K562 (cell line): ENCODE measurements at regions not wholly inside any gene's neighbourhood (a gene's known extent, or its start where the extent isn't known, plus 50 kb on each side); places are given as distances from the start of the nearest gene placed in this dataset.

Experiments used
- ATAC-seq: fragments of 200-7000 bp; cut with Tn5 transposase; 3 replicates; pipeline ENCODE4 v1.9.1; 2020; ENCODE audit warnings: moderate library complexity
- BruUV-seq: library from RNA; stranded (reverse); fragments of 400-500 nt; replicated peaks from 2 replicates; lab custom pipeline; 2021; lab: Mats Ljungman, UMichigan
- CTCF ChIA-PET: fragments of 300-600 bp; formaldehyde crosslinking; extraction: SDS; loops from one replicate; lab custom pipeline; 2021; ENCODE audit warnings: low intra/inter-chr PET ratio; lab: Yijun Ruan, JAX
- POLR2A ChIA-PET: fragments of 300-600, 350-650 bp; sonication (Branson Sonifier 250); formaldehyde crosslinking; extraction: SDS; loops from one replicate; lab custom pipeline; 2021; ENCODE audit warnings: antibody characterized with exemption, inconsistent platforms; lab: Yijun Ruan, JAX
- DNase-seq, 4 experiments: peaks; one replicate each; pipeline versions ENCODE4 v3.0.0 to v3.0.0-alpha.2; 2011 to 2018; ENCODE audit warnings: low spot score in 3 of 4, mixed read lengths in 3 of 4; ENCODE audit errors: extremely low read depth in 1 of 4
- FAIRE-seq: peaks from 2 replicates; lab custom pipeline; 2011; peaks lifted over from hg19 to GRCh38; lab: Jason Lieb, UNC
- H2AFZ ChIP-seq: 2 replicates; pipeline ENCODE4 v1.6.0; 2011; ENCODE audit warnings: low read depth, low read length, control low read depth, inconsistent platforms
- H3K27ac ChIP-seq: fragments of 200-600 bp; 3 replicates; pipeline ENCODE4 v1.8.0; 2011; ENCODE audit warnings: low read depth, mild to moderate bottlenecking, control low read depth, inconsistent platforms, low read length, moderate library complexity, mixed read lengths; ENCODE audit errors: extremely low read depth
- H3K27me3 ChIP-seq, 2 experiments: fragments of 300-600 bp in 1 of 2; 2 replicates in 1 of 2; 3 replicates in 1 of 2; pipeline versions ENCODE4 v1.6.0 to v1.8.0; 2011; ENCODE audit warnings: inconsistent platforms in 2 of 2, low read length in 2 of 2, mild to moderate bottlenecking in 1 of 2, mixed read lengths in 1 of 2, moderate library complexity in 1 of 2; ENCODE audit not compliant: control insufficient read depth in 2 of 2, insufficient read depth in 2 of 2
- H3K36me3 ChIP-seq: fragments of 300-600 bp; 3 replicates; pipeline ENCODE4 v1.8.0; 2011; ENCODE audit warnings: mild to moderate bottlenecking, low read length, inconsistent platforms; ENCODE audit not compliant: control insufficient read depth, insufficient read depth
- H3K4me1 ChIP-seq, 2 experiments: fragments of 200-600 bp in 1 of 2; replicated peaks in 1 of 2; 2 replicates in 1 of 2; 3 replicates in 1 of 2; pipeline versions ENCODE4 v1.5.1 to v1.8.0; 2011; ENCODE audit warnings: inconsistent platforms in 2 of 2, low read length in 2 of 2, mild to moderate bottlenecking in 1 of 2, mixed read lengths in 1 of 2, moderate library complexity in 1 of 2; ENCODE audit not compliant: control insufficient read depth in 2 of 2, insufficient read depth in 2 of 2
- H3K4me2 ChIP-seq: 2 replicates; pipeline ENCODE4 v1.6.1; 2011; ENCODE audit warnings: low read length, control low read depth, inconsistent platforms, mixed read lengths; ENCODE audit not compliant: insufficient read depth
- H3K4me3 ChIP-seq: fragments of 200-600 bp; sonication (generic), shearing (Covaris generic); 2 replicates; pipeline ENCODE4 v1.5.1; 2016; ENCODE audit warnings: control low read depth, inconsistent platforms
- H3K79me2 ChIP-seq: fragments of 200-600 bp; 3 replicates; pipeline ENCODE4 v1.8.0; 2011; ENCODE audit warnings: low read length, inconsistent platforms; ENCODE audit not compliant: control insufficient read depth, insufficient read depth
- H3K9ac ChIP-seq, 2 experiments: 2 replicates each; pipeline versions ENCODE4 v1.6.0 to v1.6.1; 2011; ENCODE audit warnings: low read depth in 2 of 2, low read length in 2 of 2, control low read depth in 1 of 2, inconsistent platforms in 1 of 2, mild to moderate bottlenecking in 1 of 2, mixed read lengths in 1 of 2; ENCODE audit not compliant: insufficient read depth in 1 of 2
- H3K9me1 ChIP-seq: one replicate; pipeline ENCODE4 v1.6.0; 2011; ENCODE audit warnings: inconsistent platforms, mild to moderate bottlenecking, low read length, moderate library complexity; ENCODE audit not compliant: control insufficient read depth, insufficient read depth
- H3K9me3 ChIP-seq: replicated peaks from 2 replicates; pipeline ENCODE4 v1.5.1; 2011; ENCODE audit warnings: low read depth, low read length, inconsistent platforms; ENCODE audit not compliant: control insufficient read depth, insufficient read depth
- H4K20me1 ChIP-seq: replicated peaks from 2 replicates; pipeline ENCODE4 v1.6.1; 2011; ENCODE audit warnings: low read length, inconsistent platforms, mixed read lengths; ENCODE audit not compliant: control insufficient read depth, insufficient read depth
- ARHGAP35 ChIP-seq: fragments of 450-650 bp; IDR thresholded peaks from 2 replicates; pipeline ENCODE4 v1.6.1; 2018; ENCODE audit not compliant: partially characterized antibody
- ATF7 ChIP-seq: fragments of 450-650 bp; IDR thresholded peaks from 2 replicates; pipeline ENCODE4 v1.7.1; 2014; ENCODE audit warnings: mild to moderate bottlenecking, moderate library complexity
- CBFA2T3 ChIP-seq: fragments of 450-650 bp; IDR thresholded peaks from 2 replicates; pipeline ENCODE4 v1.6.1; 2017
- CBX5 ChIP-seq: IDR thresholded peaks from 2 replicates; pipeline ENCODE4 v1.6.1; 2014; ENCODE audit warnings: low read depth, borderline replicate concordance
- HEY1 ChIP-seq: fragments of 250-450 bp; sonication (Bioruptor Pico); IDR thresholded peaks from 2 replicates; pipeline ENCODE4 v1.5.0; 2020; ENCODE audit warnings: mild to moderate bottlenecking, moderate library complexity, borderline replicate concordance
- HIVEP1 ChIP-seq: fragments of 250-450 bp; sonication (Bioruptor Pico); IDR thresholded peaks from 2 replicates; pipeline ENCODE4 v1.4.0; 2020; ENCODE audit warnings: mild to moderate bottlenecking
- HNRNPLL ChIP-seq: fragments of 200-400 bp; formaldehyde crosslinking; IDR thresholded peaks from 2 replicates; pipeline ENCODE4 v1.6.1; 2017; ENCODE audit warnings: low read length, low read depth, mild to moderate bottlenecking; ENCODE audit not compliant: poor library complexity, severe bottlenecking
- MAFF ChIP-seq: IDR thresholded peaks from 2 replicates; pipeline ENCODE4 v1.6.1; 2012; ENCODE audit warnings: low read length, improper control_type of control experiment
- MAFG ChIP-seq: fragments of 450-650 bp; conservative IDR thresholded peaks from 2 replicates; pipeline ENCODE4 v1.6.1; 2016; ENCODE audit warnings: missing genetic modification characterization, missing compliant biosample characterization
- MCM7 ChIP-seq, 2 experiments: fragments of 450-650 bp; IDR thresholded peaks; 2 replicates each; pipeline ENCODE4 v1.6.1; 2016 to 2018
- NUFIP1 ChIP-seq: fragments of 450-650 bp; IDR thresholded peaks from 2 replicates; pipeline ENCODE4 v1.6.1; 2018; ENCODE audit not compliant: partially characterized antibody
- PYGO2 ChIP-seq: fragments of 450-650 bp; IDR thresholded peaks from 2 replicates; pipeline ENCODE4 v1.6.1; 2016; ENCODE audit warnings: mild to moderate bottlenecking, missing genetic modification characterization, moderate library complexity, missing compliant biosample characterization
- ZNF12 ChIP-seq: sonication (generic); formaldehyde crosslinking; IDR thresholded peaks from 2 replicates; pipeline ENCODE4 v1.4.0; 2020; ENCODE audit warnings: mild to moderate bottlenecking, missing genetic modification reagents
- ZNF592 ChIP-seq: fragments of 450-650 bp; IDR thresholded peaks from 2 replicates; pipeline ENCODE4 v1.6.1; 2017; ENCODE audit warnings: antibody characterized with exemption, mild to moderate bottlenecking
- WGBS: fragments of 100-300 bp; shearing (Covaris generic); methylation state at CpG from one replicate; pipeline ENCODE4 v1.1.6; 2016; ENCODE audit warnings: low coverage, mixed read lengths; ENCODE audit not compliant: insufficient coverage; ENCODE audit errors: missing lambda C conversion rate; 5-methylcytosine and 5-hydroxymethylcytosine counted together
- in situ Hi-C: fragments of 300-500 bp; cut with MboI; formaldehyde crosslinking; loops from 4 replicates; pipeline ENCODE4 v1.15.0; 2018; ENCODE audit warnings: inconsistent platforms, mixed read lengths
- intact Hi-C: fragments of 100-400 bp; cut with micrococcal nuclease; formaldehyde crosslinking; loops from 2 replicates; pipeline ENCODE4 v1.14.2; 2022

DNA sequence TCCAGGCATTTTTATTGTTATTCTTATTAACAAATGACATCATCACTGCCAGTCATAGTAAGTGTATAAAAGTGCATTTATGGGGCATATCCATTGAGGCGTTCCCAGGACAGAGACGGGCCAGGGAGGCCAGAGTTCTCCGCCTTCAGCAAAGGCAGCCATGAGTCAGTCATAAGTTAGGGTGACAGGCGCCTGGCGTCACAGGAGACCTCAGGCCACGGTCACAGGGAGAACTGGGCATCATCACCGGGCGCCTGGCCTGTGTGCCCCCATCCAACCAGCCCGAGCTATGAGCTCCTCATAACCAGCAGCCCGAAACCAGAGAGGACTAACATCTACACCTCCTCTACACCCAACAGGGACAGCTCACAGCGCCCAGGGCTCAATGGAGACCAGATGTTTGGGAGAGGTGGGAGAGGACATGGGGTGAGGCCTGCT is 259.2 kb downstream of the DLL1 start:
- Histone ChIP-seq H3K36me3 (no peaks in the 10 kb centered on the region), H3K4me1 (no peaks in the 10 kb centered on the region), H3K9me1 (no peaks in the 10 kb centered on the region), H3K79me2 (no peaks in the 10 kb centered on the region), H3K4me2 (no peak overlapping the region), H3K4me3 (no peak overlapping the region), H4K20me1 (no peaks in the 10 kb centered on the region), H3K27ac (no peak overlapping the region), H3K27me3 (peaks cover 0 to 42% of the 10 kb centered on the region in 2 experiments; a peak in 3 of 5 replicates), H3K9me3 (no peaks in the 10 kb centered on the region), H2AFZ (no peak overlapping the region), H3K9ac (no peak overlapping the region)
- BruUV-seq = no TSS peak
- CTCF ChIA-PET = no interaction called here
- POLR2A ChIA-PET = interaction anchor here (0.6 to 0.7 kb wide), 2 partner anchors 17 to 319 kb away, joined by 3 read pairs; no protein-coding TSS in a partner anchor
- WGBS = under 1% methylated on average over 11 of the region's 11 CpGs
- DNase-seq (no peak), FAIRE-seq (no peak), ATAC-seq (no peak)
- intact Hi-C loops (no loop called here), in situ Hi-C loops (no loop called here)
- no peak for TF ChIP-seq ZNF12 (CRISPR knock-in tag)

- H3K27me3 ChIP-seq = peaks cover 0 to 49% of the 10 kb centered on the region in 2 experiments; a peak in 3 of 5 replicates
- intact Hi-C loops (no loop called here), in situ Hi-C loops (no loop called here)
- CTCF ChIA-PET = no interaction called here
- no peak overlapping the region for H3K9ac ChIP-seq
- no TSS peak for BruUV-seq
- no peak overlapping the region for H2AFZ ChIP-seq
- FAIRE-seq (no peak), DNase-seq (no peak), ATAC-seq (no peak)
- peaks cover 0 to 6% of the 10 kb centered on the region in 2 experiments; a peak in 2 of 5 replicates for H3K4me1 ChIP-seq
- no peak overlapping the region for H3K4me3 ChIP-seq
- H3K4me2 ChIP-seq = no peak overlapping the region
- H3K9me1 ChIP-seq = no peaks in the 10 kb centered on the region
- H3K79me2 ChIP-seq = no peaks in the 10 kb centered on the region
- H3K36me3 ChIP-seq = no peaks in the 10 kb centered on the region
- H4K20me1 ChIP-seq = no peaks in the 10 kb centered on the region
- POLR2A ChIA-PET = no interaction called here
- H3K9me3 ChIP-seq = no peaks in the 10 kb centered on the region
- 0% methylated on average over 15 of the region's 16 CpGs for WGBS
- TF ChIP-seq MAFF = no peak
- TF ChIP-seq CBFA2T3 = no peak
- TF ChIP-seq MCM7 (IDR thresholded peaks at IDR 0.05) = no peak
- TF ChIP-seq PYGO2 (tag) = no peak
- TF ChIP-seq NUFIP1 = no peak
- no peak for TF ChIP-seq ATF7
- no peak for TF ChIP-seq MAFG (tag)
- no peak for TF ChIP-seq HEY1 (CRISPR knock-in tag)
- no peak for TF ChIP-seq ARHGAP35
- TF ChIP-seq HIVEP1 (CRISPR knock-in tag) = no peak
- no peak for TF ChIP-seq ZNF592
- TF ChIP-seq CBX5 = no peak
- TF ChIP-seq HNRNPLL = no peak
- no peak overlapping the region for H3K27ac ChIP-seq
Measured at GRCh38 chr6:170030821-170031471, 259.9 kb downstream of the DLL1 start.
